OCI-LY7 (cell line): ENCODE measurements at regions not wholly inside any gene's neighbourhood (a gene's known extent, or its start where the extent isn't known, plus 50 kb on each side); places are given as distances from the start of the nearest gene placed in this dataset.

Experiments
- BruUV-seq: library from RNA; stranded (reverse); fragments of 400-500 nt; replicated peaks from 2 replicates; lab custom pipeline; 2021; lab: Mats Ljungman, UMichigan
- CTCF ChIA-PET: fragments of 300-600 bp; sonication (Branson Sonifier 250); formaldehyde crosslinking; loops from one replicate; lab custom pipeline; 2022; ENCODE audit warnings: antibody characterized with exemption; ENCODE audit not compliant: unreplicated experiment; lab: Charles Lee
- POLR2A ChIA-PET: fragments of 300-600 bp; sonication (Branson Sonifier 250); formaldehyde crosslinking; loops from one replicate; lab custom pipeline; 2022; ENCODE audit warnings: antibody characterized with exemption; lab: Charles Lee
- DNase-seq: peaks from one replicate; pipeline ENCODE4 v3.0.0-alpha.2; 2015; ENCODE audit warnings: low spot score
- H2AFZ ChIP-seq: fragments of 200-600 bp; sonication (generic), shearing (Covaris generic); 2 replicates; pipeline ENCODE4 v1.6.1; 2014; ENCODE audit warnings: mild to moderate bottlenecking, antibody characterized with exemption, low read length, moderate library complexity
- H3K27ac ChIP-seq: fragments of 200-600 bp; sonication (generic); 2 replicates; pipeline ENCODE4 v1.5.1; 2014; ENCODE audit warnings: mixed run types, low read depth, mild to moderate bottlenecking, moderate library complexity, low read length, inconsistent platforms; ENCODE audit not compliant: poor library complexity, severe bottlenecking
- H3K36me3 ChIP-seq: fragments of 200-600 bp; sonication (generic); 2 replicates; pipeline ENCODE4 v1.6.1; 2014; ENCODE audit warnings: mild to moderate bottlenecking, antibody characterized with exemption, low read length, moderate library complexity, mixed read lengths; ENCODE audit not compliant: insufficient read depth
- H3K4me1 ChIP-seq: fragments of 200-600 bp; sonication (generic); 2 replicates; pipeline ENCODE4 v1.5.1; 2014; ENCODE audit warnings: mild to moderate bottlenecking, low read length; ENCODE audit not compliant: insufficient read depth, poor library complexity, severe bottlenecking
- H3K4me2 ChIP-seq: fragments of 200-600 bp; sonication (generic); 2 replicates; pipeline ENCODE4 v1.6.1; 2014; ENCODE audit warnings: mild to moderate bottlenecking, low read length
- H3K4me3 ChIP-seq: fragments of 200-600 bp; sonication (generic); 2 replicates; pipeline ENCODE4 v1.5.1; 2014; ENCODE audit warnings: mild to moderate bottlenecking, low read depth, low read length; ENCODE audit not compliant: poor library complexity, severe bottlenecking
- H3K79me2 ChIP-seq: fragments of 200-600 bp; sonication (generic); 2 replicates; pipeline ENCODE4 v1.6.1; 2016; ENCODE audit warnings: low read depth, mild to moderate bottlenecking, low read length, moderate library complexity, mixed read lengths; ENCODE audit not compliant: insufficient read depth
- H3K9me2 ChIP-seq: fragments of 200-600 bp; sonication (generic); 2 replicates; pipeline ENCODE4 v1.6.1; 2016; ENCODE audit warnings: mild to moderate bottlenecking, low read length, mixed read lengths; ENCODE audit not compliant: insufficient read depth
- H3K9me3 ChIP-seq: fragments of 200-600 bp; sonication (generic); 2 replicates; pipeline ENCODE4 v1.6.1; 2014; ENCODE audit warnings: mild to moderate bottlenecking, mixed run types, low read length, mixed read lengths
- H4K20me1 ChIP-seq: fragments of 200-600 bp; sonication (generic); 2 replicates; pipeline ENCODE4 v1.6.1; 2014; ENCODE audit warnings: mild to moderate bottlenecking, antibody characterized with exemption, low read length, moderate library complexity, mixed read lengths; ENCODE audit not compliant: insufficient read depth
- EZH2phosphoT487 ChIP-seq: fragments of 200-600 bp; sonication (generic); IDR thresholded peaks from 2 replicates; pipeline ENCODE4 v1.6.1; 2018; ENCODE audit warnings: low read depth, borderline replicate concordance, mild to moderate bottlenecking, mixed run types, antibody characterized with exemption, low read length, moderate library complexity, mixed read lengths
- intact Hi-C: fragments of 100-400 bp; cut with micrococcal nuclease; formaldehyde crosslinking; loops from one replicate; pipeline ENCODE4 v1.10.0; 2022; ENCODE audit not compliant: unreplicated experiment
- TF ChIP-seq, protein P1 (sequence below): fragments of 200-600 bp; sonication (generic); conservative IDR thresholded peaks from 2 replicates; pipeline ENCODE4 v1.5.1; 2014; ENCODE audit warnings: mild to moderate bottlenecking, antibody characterized with exemption, low read length, moderate library complexity, mixed read lengths

GRCh38 chr16:85981826-85982562 lies 83.0 kb downstream of the IRF8 start:
- Histone ChIP-seq H2AFZ (no peak overlapping the region), H3K27ac (no peak overlapping the region), H3K4me2 (no peak overlapping the region), H3K9me2 (no peaks in the 10 kb centered on the region), H3K79me2 (no peaks in the 10 kb centered on the region), H4K20me1 (no peaks in the 10 kb centered on the region), H3K36me3 (no peaks in the 10 kb centered on the region), H3K4me3 (no peak overlapping the region), H3K4me1 (peaks cover 6% of the 10 kb centered on the region), H3K9me3 (no peaks in the 10 kb centered on the region)
- CTCF ChIA-PET = no interaction called here
- no peak for DNase-seq
- intact Hi-C loops = no loop called here
- TF ChIP-seq EZH2phosphoT487 = no peak
- TF ChIP-seq, protein P1, sequence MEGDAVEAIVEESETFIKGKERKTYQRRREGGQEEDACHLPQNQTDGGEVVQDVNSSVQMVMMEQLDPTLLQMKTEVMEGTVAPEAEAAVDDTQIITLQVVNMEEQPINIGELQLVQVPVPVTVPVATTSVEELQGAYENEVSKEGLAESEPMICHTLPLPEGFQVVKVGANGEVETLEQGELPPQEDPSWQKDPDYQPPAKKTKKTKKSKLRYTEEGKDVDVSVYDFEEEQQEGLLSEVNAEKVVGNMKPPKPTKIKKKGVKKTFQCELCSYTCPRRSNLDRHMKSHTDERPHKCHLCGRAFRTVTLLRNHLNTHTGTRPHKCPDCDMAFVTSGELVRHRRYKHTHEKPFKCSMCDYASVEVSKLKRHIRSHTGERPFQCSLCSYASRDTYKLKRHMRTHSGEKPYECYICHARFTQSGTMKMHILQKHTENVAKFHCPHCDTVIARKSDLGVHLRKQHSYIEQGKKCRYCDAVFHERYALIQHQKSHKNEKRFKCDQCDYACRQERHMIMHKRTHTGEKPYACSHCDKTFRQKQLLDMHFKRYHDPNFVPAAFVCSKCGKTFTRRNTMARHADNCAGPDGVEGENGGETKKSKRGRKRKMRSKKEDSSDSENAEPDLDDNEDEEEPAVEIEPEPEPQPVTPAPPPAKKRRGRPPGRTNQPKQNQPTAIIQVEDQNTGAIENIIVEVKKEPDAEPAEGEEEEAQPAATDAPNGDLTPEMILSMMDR = no peak
- POLR2A ChIA-PET = interaction anchor here (0.7 kb wide), 1 partner anchor 183 kb away, joined by 3 read pairs; no protein-coding TSS in a partner anchor
- no TSS peak for BruUV-seq

GRCh38 chr16:85982563-85982939 lies 83.6 kb downstream of the IRF8 start:
- TF ChIP-seq EZH2phosphoT487 = no peak
- TF ChIP-seq, protein P1 = no peak
- ChIA-PET POLR2A (no interaction called here), CTCF (no interaction called here)
- H3K9me3 ChIP-seq = no peaks in the 10 kb centered on the region
- H3K4me1 ChIP-seq = peaks cover 11% of the 10 kb centered on the region
- H3K27ac ChIP-seq = no peak overlapping the region
- H3K36me3 ChIP-seq = no peaks in the 10 kb centered on the region
- H3K79me2 ChIP-seq = no peaks in the 10 kb centered on the region
- no peaks in the 10 kb centered on the region for H4K20me1 ChIP-seq
- no peak for DNase-seq
- no peak overlapping the region for H3K4me3 ChIP-seq
- H2AFZ ChIP-seq = no peak overlapping the region
- no TSS peak for BruUV-seq
- H3K9me2 ChIP-seq = no peaks in the 10 kb centered on the region
- H3K4me2 ChIP-seq = no peak overlapping the region
- intact Hi-C loops = no loop called here

DNA sequence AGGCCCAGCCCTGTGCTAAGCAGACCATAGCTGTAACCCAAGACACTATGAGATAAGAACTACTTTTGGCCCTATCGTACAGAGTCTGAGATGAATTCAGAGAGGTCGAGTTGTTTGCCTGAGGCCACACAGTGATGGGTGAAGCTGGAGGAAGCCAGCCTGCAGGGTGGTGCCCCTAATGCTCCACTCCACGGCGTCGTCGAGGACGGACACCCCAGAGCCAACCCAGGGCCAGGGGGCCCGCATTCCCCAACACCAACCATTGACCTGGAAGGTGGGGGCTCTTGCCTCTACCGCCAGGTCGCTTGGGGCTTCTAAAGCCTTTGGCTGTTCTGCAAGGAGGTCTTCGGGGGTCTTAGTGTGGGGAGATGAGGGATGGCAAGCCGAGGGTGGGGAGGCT lies 84.1 kb downstream of the IRF8 start:
- H3K4me1 ChIP-seq = peaks cover 16% of the 10 kb centered on the region
- H3K9me3 ChIP-seq = no peaks in the 10 kb centered on the region
- ChIA-PET CTCF (no interaction called here), POLR2A (interaction anchor here (0.7 kb wide), 1 partner anchor 89 kb away, joined by 6 read pairs; no protein-coding TSS in a partner anchor)
- BruUV-seq = no TSS peak
- H3K36me3 ChIP-seq = no peaks in the 10 kb centered on the region
- DNase-seq = no peak
- no peaks in the 10 kb centered on the region for H4K20me1 ChIP-seq
- H3K9me2 ChIP-seq = no peaks in the 10 kb centered on the region
- intact Hi-C loops = no loop called here
- no peaks in the 10 kb centered on the region for H3K79me2 ChIP-seq
- no peak overlapping the region for H3K4me3 ChIP-seq
- TF ChIP-seq, protein P1 = no peak
- TF ChIP-seq EZH2phosphoT487 = no peak
- H2AFZ ChIP-seq = no peak overlapping the region
- H3K27ac ChIP-seq = no peak overlapping the region
- H3K4me2 ChIP-seq = no peak overlapping the region
